DMS 273 (cell line): ENCODE measurements at regions not wholly inside any gene's neighbourhood (a gene's known extent, or its start where the extent isn't known, plus 50 kb on each side); places are given as distances from the start of the nearest gene placed in this dataset.

Experiments
- DNase-seq: peaks from one replicate; lab custom pipeline; 2025; ENCODE audit not compliant: unreplicated experiment; lab: John Stamatoyannopoulos, UW

- no peak for DNase-seq
Measured at GRCh38 chr2:193712912-193713311, 1518.2 kb upstream of the TMEFF2 start.

GRCh38 chr2:193703411-193703810 is 1508.7 kb upstream of the TMEFF2 start:
- DNase-seq: no peak

- no peak for DNase-seq
Measured at GRCh38 chr2:193701484-193701883, 1506.8 kb upstream of the TMEFF2 start.

GRCh38 chr2:193695367-193695766 is 1500.6 kb upstream of the TMEFF2 start:
- peak; percentile 65 for DNase-seq

- no peak for DNase-seq
Measured at GRCh38 chr2:193693758-193694157, 1499.0 kb upstream of the TMEFF2 start.

- DNase-seq: no peak
Measured at GRCh38 chr2:193690572-193690971, 1495.8 kb upstream of the TMEFF2 start.

GRCh38 chr2:193687195-193687594 is 1492.5 kb upstream of the TMEFF2 start:
- no peak for DNase-seq

GRCh38 chr2:193679847-193680246 is 1485.1 kb upstream of the TMEFF2 start:
- DNase-seq: no peak

GRCh38 chr2:193670478-193670877 is 1475.7 kb upstream of the TMEFF2 start:
- no peak for DNase-seq

- DNase-seq: no peak
Measured at GRCh38 chr2:193668557-193669323, 1474.0 kb upstream of the TMEFF2 start.

- no peak for DNase-seq
Measured at GRCh38 chr2:193627927-193628272, 1433.2 kb upstream of the TMEFF2 start.

GRCh38 chr2:193627187-193627926 is 1432.6 kb upstream of the TMEFF2 start:
- DNase-seq: no peak

- no peak for DNase-seq
Measured at GRCh38 chr2:193608451-193608850, 1413.7 kb upstream of the TMEFF2 start.

GRCh38 chr2:193590831-193591230 is 1396.1 kb upstream of the TMEFF2 start:
- DNase-seq: peak; percentile 15

GRCh38 chr2:193584522-193584938 is 1389.8 kb upstream of the TMEFF2 start:
- peak; percentile 49 for DNase-seq

- peak; percentile 53 for DNase-seq
Measured at GRCh38 chr2:193583638-193584400, 1389.1 kb upstream of the TMEFF2 start.

- no peak for DNase-seq
Measured at GRCh38 chr2:193581807-193582206, 1387.1 kb upstream of the TMEFF2 start.

GRCh38 chr2:193580176-193580950 is 1385.6 kb upstream of the TMEFF2 start:
- no peak for DNase-seq

- no peak for DNase-seq
Measured at GRCh38 chr2:193566886-193567285, 1372.2 kb upstream of the TMEFF2 start.

GRCh38 chr2:193566276-193566675 is 1371.5 kb upstream of the TMEFF2 start:
- no peak for DNase-seq

- DNase-seq: no peak
Measured at GRCh38 chr2:193562031-193562430, 1367.3 kb upstream of the TMEFF2 start.
